T47D (cell line): ENCODE measurements at regions not wholly inside any gene's neighbourhood (a gene's known extent, or its start where the extent isn't known, plus 50 kb on each side); places are given as distances from the start of the nearest gene placed in this dataset.

Experiments used
- DNase-seq, 2 experiments: peaks; one replicate each; pipeline versions ENCODE4 v3.0.0 to v3.0.0-alpha.2; 2011 to 2012; ENCODE audit warnings: low read depth in 1 of 2, low spot score in 1 of 2
- JUND ChIP-seq: IDR thresholded peaks from 2 replicates; pipeline ENCODE4 v1.6.1; 2012; ENCODE audit warnings: low read depth
- in situ Hi-C: cut with HindIII; loops from 2 replicates; pipeline ENCODE4 v1.10.0; 2016; ENCODE audit warnings: low sequenced_read_pairs, low pct_unique_long_range_greater_than_20kb

GRCh38 chr2:211157856-211158463 lies 601.6 kb downstream of the CPS1 start:
- no peak for TF ChIP-seq JUND
- in situ Hi-C loops: no loop called here
- DNase-seq: peak in 1 of 2 experiments; percentile 78

GRCh38 chr2:211159972-211160371 lies 603.6 kb downstream of the CPS1 start:
- TF ChIP-seq JUND: no peak
- in situ Hi-C loops: no loop called here
- no peak for DNase-seq

- no peak for TF ChIP-seq JUND
- in situ Hi-C loops: no loop called here
- DNase-seq: no peak
These were observed 604.8 kb downstream of the CPS1 start for GRCh38 chr2:211161236-211161635.

- TF ChIP-seq JUND: no peak
- no peak for DNase-seq
- in situ Hi-C loops: no loop called here
These were observed 606.5 kb downstream of the CPS1 start for GRCh38 chr2:211162911-211163310.

- in situ Hi-C loops: no loop called here
These were observed 614.4 kb downstream of the CPS1 start for GRCh38 chr2:211170843-211171242.

GRCh38 chr2:211174021-211174420 lies 617.6 kb downstream of the CPS1 start:
- in situ Hi-C loops: no loop called here
- no peak for TF ChIP-seq JUND
- DNase-seq: no peak

More at GRCh38 chr2:211170843-211171242, 614.4 kb downstream of the CPS1 start:
- no peak for TF ChIP-seq JUND
- DNase-seq: no peak

GRCh38 chr2:211174631-211175030 lies 618.2 kb downstream of the CPS1 start:
- TF ChIP-seq JUND: no peak
- in situ Hi-C loops: no loop called here

GRCh38 chr2:211175956-211176355 lies 619.6 kb downstream of the CPS1 start:
- TF ChIP-seq JUND: no peak
- DNase-seq: no peak
- in situ Hi-C loops: no loop called here

More at GRCh38 chr2:211174631-211175030, 618.2 kb downstream of the CPS1 start:
- DNase-seq: no peak

- DNase-seq: no peak
- no peak for TF ChIP-seq JUND
- in situ Hi-C loops: no loop called here
These were observed 620.2 kb downstream of the CPS1 start for GRCh38 chr2:211176514-211177141.

GRCh38 chr2:211181626-211182025 lies 625.2 kb downstream of the CPS1 start:
- TF ChIP-seq JUND: no peak
- in situ Hi-C loops: no loop called here
- DNase-seq: peak in 1 of 2 experiments; percentile 37

- in situ Hi-C loops: no loop called here
- TF ChIP-seq JUND: no peak
- DNase-seq: no peak
These were observed 631.2 kb downstream of the CPS1 start for GRCh38 chr2:211187602-211188001.

GRCh38 chr2:211203986-211204385 lies 647.6 kb downstream of the CPS1 start:
- no peak for TF ChIP-seq JUND
- DNase-seq: no peak
- in situ Hi-C loops: no loop called here

GRCh38 chr2:211204456-211204855 lies 648.1 kb downstream of the CPS1 start:
- in situ Hi-C loops: no loop called here
- no peak for TF ChIP-seq JUND
- DNase-seq: no peak

- in situ Hi-C loops: no loop called here
- DNase-seq: no peak
- no peak for TF ChIP-seq JUND
These were observed 648.5 kb downstream of the CPS1 start for GRCh38 chr2:211204902-211205301.
